ENCODE measurements at regions not wholly inside any gene's neighbourhood (a gene's known extent, or its start where the extent isn't known, plus 50 kb on each side); places are given as distances from the start of the nearest gene placed in this dataset.

- no peak for TF ChIP-seq CTCF (conservative IDR thresholded peaks at IDR 0.05; ENCODE audit: low read depth in 2 of 2)
- TF ChIP-seq POLR2AphosphoS5 (IDR thresholded peaks at IDR 0.05; ENCODE audit: low read depth) = no peak
- TF ChIP-seq EZH2 (IDR thresholded peaks at IDR 0.05; ENCODE audit: low read depth, unreplicated experiment) = no peak
- no peak for TF ChIP-seq JUNB (IDR thresholded peaks at IDR 0.05; ENCODE audit: unreplicated experiment)
- TF ChIP-seq ZNF114 (CRISPR knock-in tag; IDR thresholded peaks at IDR 0.05) = no peak
- TF ChIP-seq ZNF331 (CRISPR knock-in tag; IDR thresholded peaks at IDR 0.05; ENCODE audit: low read depth) = no peak
- TF ChIP-seq REST (IDR thresholded peaks at IDR 0.05; ENCODE audit: unreplicated experiment) = no peak
Measured at GRCh38 chr22:48673806-48674500, 1153.7 kb downstream of the BRD1 start.

Data from GM23338 (cell line).